NCI-H82 treated with DMSO at 0.1 percent for 48 hours (cell line): ENCODE measurements at regions not wholly inside any gene's neighbourhood (a gene's known extent, or its start where the extent isn't known, plus 50 kb on each side); places are given as distances from the start of the nearest gene placed in this dataset.

Experiments
- DNase-seq: peaks from one replicate; lab custom pipeline; 2025; ENCODE audit not compliant: unreplicated experiment; lab: John Stamatoyannopoulos, UW

GRCh38 chr4:188804861-188805260 lies 665.6 kb downstream of the TRIML1 start:
- DNase-seq = no peak

DNA sequence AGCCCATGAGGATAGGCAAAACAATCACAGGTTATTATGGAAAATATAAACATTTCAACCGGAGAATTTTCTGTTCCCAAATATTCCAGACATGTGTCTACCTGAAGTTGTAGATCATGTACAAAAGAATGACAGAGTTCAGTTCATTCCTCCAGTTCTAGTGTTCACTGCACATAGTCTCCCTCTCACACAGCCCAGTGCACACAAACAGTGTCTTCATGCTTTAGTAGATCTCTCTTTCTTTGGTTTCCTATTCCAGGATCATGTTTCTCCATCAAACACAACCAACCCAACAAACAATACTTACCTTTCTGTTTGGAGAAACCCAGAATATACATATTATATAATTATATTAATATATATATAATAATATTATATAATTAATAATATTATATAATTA lies 671.9 kb downstream of the TRIML1 start:
- DNase-seq = no peak

DNA sequence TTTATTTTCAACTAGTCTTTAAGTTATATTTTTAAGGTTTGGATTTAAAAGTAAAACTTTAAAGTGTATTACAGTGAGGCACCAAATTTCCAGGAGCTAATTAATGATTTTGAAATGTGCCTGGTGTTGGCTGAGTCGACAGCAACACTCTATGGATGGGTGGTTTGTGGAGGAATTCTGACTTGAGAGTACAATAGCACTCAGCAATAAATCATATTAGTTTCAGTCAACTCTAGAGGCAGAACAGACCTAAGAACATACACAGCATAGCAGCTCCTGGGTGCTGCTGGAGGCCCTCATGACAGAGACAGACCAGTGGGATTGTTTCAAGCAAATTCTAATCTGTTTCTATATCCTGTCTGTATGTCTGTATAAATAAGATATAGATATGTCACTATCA lies 673.4 kb downstream of the TRIML1 start:
- no peak for DNase-seq

DNA sequence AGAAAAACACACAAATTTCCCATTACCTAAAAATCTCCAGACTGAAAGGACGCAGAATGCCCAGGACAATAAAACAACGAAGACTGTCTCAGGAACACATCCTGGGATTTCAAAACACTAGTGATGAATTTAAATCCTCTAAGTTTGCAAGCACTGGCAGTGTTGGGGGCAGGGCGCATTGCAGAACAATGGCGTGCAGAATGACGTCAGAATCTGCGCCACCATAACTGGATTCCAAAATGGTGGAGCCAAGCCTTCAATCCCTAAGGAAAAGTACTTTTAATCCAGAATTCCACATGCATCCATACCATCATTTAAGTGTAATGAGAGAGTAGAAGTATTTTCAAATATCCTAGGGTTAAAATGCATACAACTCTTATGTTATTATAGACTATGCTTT lies 679.1 kb downstream of the TRIML1 start:
- no peak for DNase-seq

DNA sequence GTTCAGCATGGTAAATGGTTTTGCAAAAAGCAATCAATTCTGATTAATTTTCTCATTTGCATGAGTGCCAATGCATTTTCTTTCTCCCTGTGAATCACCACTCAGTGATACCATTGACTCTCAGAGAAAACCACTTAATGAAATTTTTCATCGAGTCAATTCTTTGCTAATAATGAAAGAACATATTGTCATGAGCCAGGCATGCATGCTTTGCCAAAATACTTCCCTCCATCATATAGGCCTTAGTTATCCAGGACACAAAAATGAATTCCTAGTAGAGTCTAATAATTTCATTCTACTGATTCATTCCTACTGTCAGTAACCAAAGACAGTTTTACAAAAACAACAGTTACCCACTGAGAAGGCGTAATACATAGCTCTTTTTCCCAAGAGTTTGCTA lies 680.0 kb downstream of the TRIML1 start:
- DNase-seq = no peak

- no peak for DNase-seq
Observed at GRCh38 chr4:188821500-188821899, 682.3 kb downstream of the TRIML1 start.

DNA sequence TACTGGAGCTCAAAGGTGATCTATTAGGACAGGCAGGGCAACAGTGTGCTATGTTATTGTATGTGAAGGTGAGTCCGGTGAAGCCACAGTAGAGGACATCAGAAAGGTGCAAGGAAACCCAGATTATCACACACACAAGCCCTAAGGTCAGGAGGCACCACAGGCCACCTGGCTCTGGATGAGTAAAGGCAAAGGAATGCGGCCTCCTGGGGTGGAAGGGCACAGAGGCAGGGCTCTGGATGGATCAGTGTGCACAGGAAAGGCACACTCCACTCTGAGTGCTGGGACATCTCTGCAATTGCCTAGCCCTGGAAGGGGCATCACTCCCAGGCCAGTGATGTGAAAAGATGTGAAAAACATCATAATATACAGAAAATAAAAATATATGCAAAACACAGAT lies 683.5 kb downstream of the TRIML1 start:
- no peak for DNase-seq

- no peak for DNase-seq
Observed at GRCh38 chr4:188824553-188824952, 685.3 kb downstream of the TRIML1 start.

- DNase-seq = no peak
Observed at GRCh38 chr4:188826393-188826792, 687.2 kb downstream of the TRIML1 start.

- DNase-seq = no peak
Observed at GRCh38 chr4:188839704-188840103, 700.5 kb downstream of the TRIML1 start.

- no peak for DNase-seq
Observed at GRCh38 chr4:188841523-188841922, 702.3 kb downstream of the TRIML1 start.

DNA sequence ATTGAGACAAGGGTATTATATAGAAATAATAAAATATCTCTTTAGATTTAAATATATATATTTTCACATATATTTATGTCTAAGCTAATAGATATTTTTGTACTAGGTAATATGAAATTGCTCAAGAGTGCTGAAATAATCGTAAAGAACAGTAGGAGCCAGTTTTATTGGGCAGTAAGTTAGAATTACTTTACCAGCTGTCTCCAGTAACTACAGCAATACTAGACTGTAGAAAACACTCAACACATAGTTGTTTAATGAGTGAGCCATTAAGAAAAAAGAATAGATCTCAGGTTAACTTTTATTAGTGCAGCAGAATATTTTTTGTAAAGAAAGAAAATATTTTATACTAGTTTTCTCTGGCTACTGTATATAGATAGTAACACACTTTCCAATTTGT lies 715.2 kb downstream of the TRIML1 start:
- DNase-seq = no peak

- DNase-seq = no peak
Observed at GRCh38 chr4:188858696-188859095, 719.5 kb downstream of the TRIML1 start.

DNA sequence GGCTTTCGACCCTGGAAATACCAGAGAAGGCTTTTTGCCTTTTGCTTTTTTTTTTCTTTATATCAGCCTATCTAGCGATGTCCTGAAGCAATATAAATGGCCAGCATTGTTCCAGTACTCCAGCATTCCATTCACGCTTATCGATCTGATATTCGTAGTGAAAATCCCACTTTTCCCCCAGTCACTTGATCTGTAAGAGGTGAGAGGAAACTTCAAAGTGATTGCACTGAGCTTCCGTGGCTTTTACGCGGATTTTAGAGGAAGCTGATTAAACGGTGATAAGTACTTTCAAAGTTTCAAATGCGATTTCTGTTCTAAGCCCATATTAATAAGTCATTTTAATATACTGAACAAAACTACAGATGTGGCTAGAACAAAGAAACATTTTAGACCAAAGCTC lies 725.5 kb downstream of the TRIML1 start:
- no peak for DNase-seq

- no peak for DNase-seq
Observed at GRCh38 chr4:188867796-188868195, 728.6 kb downstream of the TRIML1 start.

GRCh38 chr4:188869581-188869980 lies 730.3 kb downstream of the TRIML1 start:
- no peak for DNase-seq

DNA sequence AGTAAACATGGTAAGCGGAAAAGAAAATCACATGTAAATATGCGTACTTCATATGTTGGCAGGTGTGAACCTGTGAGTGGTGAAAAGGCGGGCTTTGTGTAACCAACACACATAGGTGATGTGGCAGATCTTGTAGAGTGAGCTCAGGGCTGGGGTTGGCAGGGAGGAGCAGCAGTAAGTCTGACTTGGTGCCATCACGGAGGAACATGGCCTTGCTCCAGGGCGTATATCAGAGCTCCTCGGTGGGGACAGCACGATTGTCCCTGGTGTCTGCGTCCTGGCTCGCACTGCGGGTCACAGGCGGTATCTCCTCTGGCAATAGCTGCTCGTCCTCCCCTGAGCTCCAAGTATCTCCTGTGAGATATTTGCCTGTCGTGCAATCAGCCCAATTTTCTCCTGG lies 733.6 kb downstream of the TRIML1 start:
- no peak for DNase-seq

DNA sequence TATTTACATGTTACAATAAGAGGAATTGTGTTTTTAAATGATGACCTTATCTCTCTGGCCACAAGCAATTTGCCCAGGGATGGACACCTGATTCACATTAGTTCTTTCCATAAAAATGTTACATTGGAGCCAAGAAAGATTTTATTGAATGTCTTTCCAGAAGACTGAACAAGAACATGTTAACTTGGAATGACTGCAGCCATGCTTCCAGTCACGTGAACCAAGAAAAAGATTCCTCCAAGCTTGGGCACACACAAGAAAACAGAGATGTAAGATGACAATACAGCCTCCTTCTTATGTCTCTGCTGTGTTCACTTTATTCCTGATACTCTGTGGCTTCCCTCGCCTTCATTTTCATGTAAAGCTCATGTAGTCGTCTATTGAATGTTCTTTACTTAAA lies 737.6 kb downstream of the TRIML1 start:
- DNase-seq = no peak

DNA sequence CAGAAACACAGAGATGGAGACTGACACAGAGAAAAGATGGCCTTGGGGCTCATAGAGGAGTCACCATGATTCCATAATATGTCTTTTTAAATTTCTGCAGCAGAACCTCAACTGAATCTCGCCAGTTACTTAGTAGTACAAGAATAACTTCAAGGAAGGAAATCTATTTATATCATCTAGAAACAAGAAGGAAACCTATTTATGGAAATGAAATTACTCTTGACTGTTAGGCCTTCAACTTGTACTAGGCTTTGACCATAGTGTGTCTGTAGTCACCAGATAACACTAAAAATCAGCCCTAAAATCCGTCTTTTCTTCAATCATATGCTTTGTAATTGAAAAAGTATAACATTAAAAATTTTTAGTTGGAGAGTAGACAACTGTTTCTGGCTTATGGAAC lies 740.4 kb downstream of the TRIML1 start:
- DNase-seq = no peak

- no peak for DNase-seq
Observed at GRCh38 chr4:188887905-188888304, 748.7 kb downstream of the TRIML1 start.

DNA sequence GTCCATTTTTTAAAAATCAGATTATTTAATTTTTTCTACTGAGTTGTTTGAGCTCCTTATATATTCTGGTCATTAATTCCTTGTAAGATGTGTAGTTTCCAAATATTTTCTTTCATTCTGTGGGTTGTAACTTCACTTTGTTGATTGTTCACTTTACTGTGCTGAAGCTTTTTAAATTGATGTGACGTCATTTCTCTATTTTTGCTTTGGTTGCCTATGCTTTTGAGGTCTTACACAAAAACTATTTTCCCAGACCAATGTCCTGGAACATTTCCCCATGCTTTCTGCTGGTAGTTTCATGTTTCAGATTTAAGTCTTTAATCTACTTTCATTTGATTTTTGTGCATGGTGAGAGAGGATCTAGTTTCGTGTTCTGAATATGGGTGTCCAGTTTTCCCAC lies 753.6 kb downstream of the TRIML1 start:
- no peak for DNase-seq

DNA sequence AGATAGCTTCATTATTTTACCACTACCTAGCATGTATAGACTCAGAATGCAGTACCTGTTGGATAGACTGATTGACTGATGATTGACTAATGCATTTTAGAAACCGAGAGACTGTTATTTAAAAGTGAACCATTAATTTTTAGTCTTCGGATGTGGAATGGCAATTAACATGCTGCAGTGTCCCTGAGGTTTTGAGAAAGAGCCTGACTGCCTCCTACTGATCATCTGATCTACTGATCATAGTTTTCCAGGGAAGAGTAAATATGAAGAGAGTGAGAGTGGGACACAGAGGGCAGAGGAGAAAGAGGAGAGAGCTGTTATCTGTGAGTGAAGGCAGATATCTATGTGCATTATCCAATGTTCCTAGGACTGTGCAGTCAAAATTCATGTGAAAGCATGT lies 764.7 kb downstream of the TRIML1 start:
- DNase-seq = no peak

- no peak for DNase-seq
Observed at GRCh38 chr4:188904617-188905016, 765.4 kb downstream of the TRIML1 start.

GRCh38 chr4:188905248-188905647 lies 766.0 kb downstream of the TRIML1 start:
- no peak for DNase-seq
